Osteoblast (primary cell): ENCODE measurements at regions not wholly inside any gene's neighbourhood (a gene's known extent, or its start where the extent isn't known, plus 50 kb on each side); places are given as distances from the start of the nearest gene placed in this dataset.

Experiments used
- DNase-seq: peaks from one replicate; pipeline ENCODE4 v3.0.0; 2011; ENCODE audit warnings: low spot score, mixed read lengths; ENCODE audit not compliant: insufficient read length; ENCODE audit errors: missing footprints
- H2AFZ ChIP-seq: 2 replicates; pipeline ENCODE4 v1.6.0; 2011; ENCODE audit warnings: mild to moderate bottlenecking, low read length
- H3K27ac ChIP-seq: 2 replicates; pipeline ENCODE4 v1.5.1; 2011; ENCODE audit warnings: mild to moderate bottlenecking, low read depth, low read length, moderate library complexity
- H3K27me3 ChIP-seq: 2 replicates; pipeline ENCODE4 v1.6.0; 2012; ENCODE audit warnings: mild to moderate bottlenecking, control low read depth, inconsistent platforms, low read length, moderate library complexity; ENCODE audit not compliant: insufficient read depth
- H3K36me3 ChIP-seq: 2 replicates; pipeline ENCODE4 v1.5.1; 2011; ENCODE audit warnings: mild to moderate bottlenecking, low read length, control low read depth, moderate library complexity; ENCODE audit not compliant: insufficient read depth
- H3K4me1 ChIP-seq: 2 replicates; pipeline ENCODE4 v1.5.1; 2011; ENCODE audit warnings: mild to moderate bottlenecking, low read length, control low read depth, moderate library complexity; ENCODE audit not compliant: insufficient read depth
- H3K4me2 ChIP-seq: 2 replicates; pipeline ENCODE4 v1.6.0; 2011; ENCODE audit warnings: mild to moderate bottlenecking, low read length; ENCODE audit not compliant: insufficient read depth
- H3K4me3 ChIP-seq: fragments of 200-600 bp; sonication (generic); 3 replicates; pipeline ENCODE4 v1.5.1; 2012; ENCODE audit warnings: mild to moderate bottlenecking, low read length, inconsistent platforms; ENCODE audit not compliant: insufficient read depth
- H3K79me2 ChIP-seq: 2 replicates; pipeline ENCODE4 v1.6.0; 2012; ENCODE audit warnings: mild to moderate bottlenecking, low read length, control low read depth, inconsistent platforms; ENCODE audit not compliant: insufficient read depth
- H3K9me3 ChIP-seq: 2 replicates; pipeline ENCODE4 v1.5.1; 2011; ENCODE audit warnings: low read depth, low read length, control low read depth
- H4K20me1 ChIP-seq: 2 replicates; pipeline ENCODE4 v1.6.0; 2012; ENCODE audit warnings: mild to moderate bottlenecking, low read length, control low read depth; ENCODE audit not compliant: insufficient read depth
- CTCF ChIP-seq: IDR thresholded peaks from 2 replicates; pipeline ENCODE4 v1.5.1; 2011; ENCODE audit warnings: mild to moderate bottlenecking, low read depth, low read length, moderate library complexity; ENCODE audit errors: extremely low read depth

- no peaks in the 10 kb centered on the region for H4K20me1 ChIP-seq
- no peaks in the 10 kb centered on the region for H3K4me1 ChIP-seq
- H3K36me3 ChIP-seq = no peaks in the 10 kb centered on the region
- no peak overlapping the region for H3K4me3 ChIP-seq
- no peak for DNase-seq
- no peaks in the 10 kb centered on the region for H3K27me3 ChIP-seq
- no peak overlapping the region for H3K4me2 ChIP-seq
- H3K9me3 ChIP-seq = no peaks in the 10 kb centered on the region
- no peak overlapping the region for H2AFZ ChIP-seq
- H3K27ac ChIP-seq = no peak overlapping the region
- TF ChIP-seq CTCF = no peak
- H3K79me2 ChIP-seq = no peaks in the 10 kb centered on the region
Measured at GRCh38 chr5:147145328-147145727, 89.5 kb upstream of the STK32A start.

- Histone ChIP-seq H3K36me3 (no peaks in the 10 kb centered on the region), H2AFZ (no peak overlapping the region), H3K79me2 (no peaks in the 10 kb centered on the region), H3K27ac (no peak overlapping the region), H3K27me3 (no peaks in the 10 kb centered on the region), H3K9me3 (no peaks in the 10 kb centered on the region), H3K4me1 (no peaks in the 10 kb centered on the region), H4K20me1 (no peaks in the 10 kb centered on the region), H3K4me3 (no peak overlapping the region), H3K4me2 (no peak overlapping the region)
- DNase-seq = no peak
- no peak for TF ChIP-seq CTCF
Measured at GRCh38 chr5:147148715-147149114, 86.1 kb upstream of the STK32A start.

GRCh38 chr5:147152086-147152485 lies 82.7 kb upstream of the STK32A start:
- Histone ChIP-seq H3K27me3 (no peaks in the 10 kb centered on the region), H3K27ac (no peak overlapping the region), H2AFZ (no peak overlapping the region), H3K9me3 (no peaks in the 10 kb centered on the region), H3K4me2 (no peak overlapping the region), H3K4me1 (no peaks in the 10 kb centered on the region), H4K20me1 (no peaks in the 10 kb centered on the region), H3K36me3 (no peaks in the 10 kb centered on the region), H3K4me3 (no peak overlapping the region), H3K79me2 (no peaks in the 10 kb centered on the region)
- TF ChIP-seq CTCF = no peak
- no peak for DNase-seq

- Histone ChIP-seq H3K4me3 (no peak overlapping the region), H3K9me3 (no peaks in the 10 kb centered on the region), H3K4me2 (no peak overlapping the region), H3K27me3 (no peaks in the 10 kb centered on the region), H2AFZ (no peak overlapping the region), H3K4me1 (no peaks in the 10 kb centered on the region), H3K36me3 (no peaks in the 10 kb centered on the region), H3K27ac (no peak overlapping the region), H3K79me2 (no peaks in the 10 kb centered on the region), H4K20me1 (no peaks in the 10 kb centered on the region)
- DNase-seq = no peak
- TF ChIP-seq CTCF = no peak
Measured at GRCh38 chr5:147154809-147155208, 80.0 kb upstream of the STK32A start.
